Neutrophil (primary cell): ENCODE measurements at regions not wholly inside any gene's neighbourhood (a gene's known extent, or its start where the extent isn't known, plus 50 kb on each side); places are given as distances from the start of the nearest gene placed in this dataset.

Experiments
- H3K27ac ChIP-seq: fragments of 200-600 bp; sonication (generic); 2 replicates; pipeline ENCODE4 v1.5.1; 2016; ENCODE audit warnings: mild to moderate bottlenecking, moderate library complexity
- H3K27me3 ChIP-seq: fragments of 200-600 bp; sonication (generic); 2 replicates; pipeline ENCODE4 v1.6.0; 2016; ENCODE audit warnings: mild to moderate bottlenecking
- H3K36me3 ChIP-seq: fragments of 200-600 bp; sonication (generic); 2 replicates; pipeline ENCODE4 v1.5.1; 2017
- H3K4me1 ChIP-seq, 2 experiments: fragments of 200-600 bp in 1 of 2; sonication (generic) in 1 of 2; 1 replicate in 1 of 2; 2 replicates in 1 of 2; pipeline versions ENCODE4 v1.5.1 to v1.6.1; 2013 to 2016; ENCODE audit warnings: low read depth in 1 of 2, low read length in 1 of 2, mild to moderate bottlenecking in 1 of 2, moderate library complexity in 1 of 2; ENCODE audit not compliant: control insufficient read depth in 1 of 2, insufficient read depth in 1 of 2
- H3K4me3 ChIP-seq, 2 experiments: fragments of 200-600 bp in 1 of 2; sonication (generic) in 1 of 2; 1 replicate in 1 of 2; 2 replicates in 1 of 2; pipeline ENCODE4 v1.5.1; 2013 to 2016; ENCODE audit warnings: low read depth in 1 of 2, low read length in 1 of 2, mild to moderate bottlenecking in 1 of 2, moderate library complexity in 1 of 2
- H3K9me3 ChIP-seq: fragments of 200-600 bp; sonication (generic); 2 replicates; pipeline ENCODE4 v1.5.1; 2016
- CTCF ChIP-seq: fragments of 200-600 bp; sonication (generic); IDR thresholded peaks from 2 replicates; pipeline ENCODE4 v1.5.1; 2016; ENCODE audit warnings: antibody characterized with exemption

- H3K4me1 ChIP-seq: no peaks in the 10 kb centered on the region
Observed at GRCh38 chr2:9696731-9697130, 65.9 kb upstream of the YWHAQ start.

GRCh38 chr2:9697909-9698308 lies 67.1 kb upstream of the YWHAQ start:
- H3K27ac ChIP-seq: no peak overlapping the region

More at GRCh38 chr2:9696731-9697130, 65.9 kb upstream of the YWHAQ start:
- Histone ChIP-seq H3K4me3 (no peak overlapping the region), H3K36me3 (no peaks in the 10 kb centered on the region), H3K27ac (no peak overlapping the region), H3K27me3 (no peaks in the 10 kb centered on the region), H3K9me3 (no peaks in the 10 kb centered on the region)
- no peak for TF ChIP-seq CTCF

GRCh38 chr2:9699139-9700108 lies 68.6 kb upstream of the YWHAQ start:
- Histone ChIP-seq H3K9me3 (no peaks in the 10 kb centered on the region), H3K27ac (no peak overlapping the region), H3K4me3 (no peak overlapping the region), H3K36me3 (no peaks in the 10 kb centered on the region), H3K27me3 (no peaks in the 10 kb centered on the region), H3K4me1 (peaks cover 0 to 5% of the 10 kb centered on the region in 2 experiments)
- TF ChIP-seq CTCF: no peak

More at GRCh38 chr2:9697909-9698308, 67.1 kb upstream of the YWHAQ start:
- no peaks in the 10 kb centered on the region for H3K9me3 ChIP-seq
- no peak overlapping the region for H3K4me3 ChIP-seq
- no peaks in the 10 kb centered on the region for H3K4me1 ChIP-seq
- H3K36me3 ChIP-seq: no peaks in the 10 kb centered on the region
- no peak for TF ChIP-seq CTCF
- no peaks in the 10 kb centered on the region for H3K27me3 ChIP-seq

- H3K4me1 ChIP-seq: peaks cover 0 to 5% of the 10 kb centered on the region in 2 experiments
- TF ChIP-seq CTCF: no peak
- no peaks in the 10 kb centered on the region for H3K27me3 ChIP-seq
- no peaks in the 10 kb centered on the region for H3K36me3 ChIP-seq
- no peak overlapping the region for H3K4me3 ChIP-seq
- no peaks in the 10 kb centered on the region for H3K9me3 ChIP-seq
- no peak overlapping the region for H3K27ac ChIP-seq
Observed at GRCh38 chr2:9700109-9700495, 69.3 kb upstream of the YWHAQ start.

GRCh38 chr2:9702604-9703084 lies 71.8 kb upstream of the YWHAQ start:
- no peaks in the 10 kb centered on the region for H3K27me3 ChIP-seq
- TF ChIP-seq CTCF: no peak
- H3K27ac ChIP-seq: no peak overlapping the region
- no peaks in the 10 kb centered on the region for H3K9me3 ChIP-seq
- H3K4me3 ChIP-seq: no peak overlapping the region
- H3K36me3 ChIP-seq: no peaks in the 10 kb centered on the region
- peaks cover 0 to 5% of the 10 kb centered on the region in 2 experiments for H3K4me1 ChIP-seq
